Endodermal cell (in vitro differentiated cells): ENCODE measurements at regions not wholly inside any gene's neighbourhood (a gene's known extent, or its start where the extent isn't known, plus 50 kb on each side); places are given as distances from the start of the nearest gene placed in this dataset.

Source experiments
- DNase-seq: peaks from one replicate; pipeline ENCODE4 v3.0.0-alpha.2; 2017
- H3K27ac ChIP-seq: 2 replicates; pipeline ENCODE4 v1.5.1; 2013; ENCODE audit warnings: mild to moderate bottlenecking, low read depth, low read length, moderate library complexity
- H3K27me3 ChIP-seq: 2 replicates; pipeline ENCODE4 v1.6.1; 2013; ENCODE audit warnings: mild to moderate bottlenecking, low read length, moderate library complexity; ENCODE audit not compliant: insufficient read depth, control insufficient read depth, poor library complexity, severe bottlenecking
- H3K36me3 ChIP-seq: 2 replicates; pipeline ENCODE4 v1.7.0; 2013; ENCODE audit warnings: mild to moderate bottlenecking, low read length, moderate library complexity; ENCODE audit not compliant: control insufficient read depth, insufficient read depth
- H3K4me1 ChIP-seq: one replicate; pipeline ENCODE4 v1.7.0; 2013; ENCODE audit warnings: low read length; ENCODE audit not compliant: control insufficient read depth, insufficient read depth
- H3K4me3 ChIP-seq: 2 replicates; pipeline ENCODE4 v1.5.1; 2013; ENCODE audit warnings: mild to moderate bottlenecking, low read length, moderate library complexity
- H3K9ac ChIP-seq: 2 replicates; pipeline ENCODE4 v1.6.1; 2013; ENCODE audit warnings: mild to moderate bottlenecking, low read length, moderate library complexity; ENCODE audit not compliant: poor library complexity, severe bottlenecking; ENCODE audit errors: extremely low read depth
- H3K9me3 ChIP-seq: 2 replicates; pipeline ENCODE4 v1.6.1; 2013; ENCODE audit warnings: mild to moderate bottlenecking, low read length, moderate library complexity; ENCODE audit not compliant: control insufficient read depth
- H3K27ac Mint-ChIP-seq: 2 replicates; pipeline ENCODE4 v1.8.0; 2020; ENCODE audit warnings: mixed read lengths
- H3K27me3 Mint-ChIP-seq: 2 replicates; pipeline ENCODE4 v1.8.0; 2021; ENCODE audit warnings: mild to moderate bottlenecking, mixed read lengths; ENCODE audit not compliant: insufficient read depth
- H3K36me3 Mint-ChIP-seq: 2 replicates; pipeline ENCODE4 v1.8.0; 2020; ENCODE audit warnings: low read depth, mixed read lengths
- H3K4me1 Mint-ChIP-seq: 2 replicates; pipeline ENCODE4 v1.8.0; 2020; ENCODE audit warnings: mixed read lengths
- H3K4me3 Mint-ChIP-seq: 2 replicates; pipeline ENCODE4 v1.8.0; 2020; ENCODE audit warnings: mild to moderate bottlenecking, moderate library complexity, mixed read lengths
- H3K9me3 Mint-ChIP-seq: 2 replicates; pipeline ENCODE4 v1.8.0; 2020; ENCODE audit warnings: mild to moderate bottlenecking, mixed read lengths
- CTCF ChIP-seq: fragments of 200-600 bp; sonication (generic); conservative IDR thresholded peaks from 2 replicates; pipeline ENCODE4 v1.5.0; 2021; ENCODE audit warnings: antibody characterized with exemption, mild to moderate bottlenecking
- WGBS, 2 experiments: methylation state at CpG; one replicate each; pipeline versions ENCODE4 v1.1.5 to v1.1.7; 2013; ENCODE audit warnings: missing lambda C conversion rate in 2 of 2, mixed read lengths in 1 of 2; ENCODE audit not compliant: insufficient coverage in 1 of 2, insufficient read length in 1 of 2; 5-methylcytosine and 5-hydroxymethylcytosine counted together

DNA sequence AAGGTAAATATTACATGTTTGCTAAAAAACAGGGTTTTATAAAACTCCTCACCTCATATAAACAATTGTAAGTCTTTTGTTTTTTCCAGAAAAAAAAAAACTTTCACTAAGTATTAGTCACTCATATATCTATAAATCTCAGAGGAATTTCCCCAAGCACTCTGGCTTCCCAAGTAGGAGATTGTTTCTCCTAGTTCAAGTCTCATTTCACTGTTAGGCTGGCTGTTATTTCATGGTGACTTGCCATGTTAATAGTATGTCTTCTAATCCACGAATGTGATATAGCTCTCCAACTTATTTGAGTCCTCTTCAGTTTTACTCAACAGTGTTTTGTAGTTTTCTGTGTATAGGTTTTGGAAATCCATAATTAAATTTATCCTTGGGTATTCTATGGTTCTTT is 61.6 kb downstream of the CAPZA3 start:
- WGBS, 2 experiments = 100% methylated on average over 1 of the region's 1 CpG; no CpG with 5 or more reads in 1 of the 2 experiments
- Mint-ChIP-seq H3K36me3 (no peaks in the 10 kb centered on the region), H3K27me3 (no peaks in the 10 kb centered on the region), H3K4me1 (peaks cover 9% of the 10 kb centered on the region), H3K4me3 (no peak overlapping the region), H3K9me3 (peaks cover 2% of the 10 kb centered on the region), H3K27ac (no peak overlapping the region)
- Histone ChIP-seq H3K9ac (no peak overlapping the region), H3K4me3 (no peak overlapping the region), H3K27me3 (no peaks in the 10 kb centered on the region), H3K27ac (no peak overlapping the region), H3K4me1 (no peaks in the 10 kb centered on the region), H3K9me3 (no peaks in the 10 kb centered on the region), H3K36me3 (no peaks in the 10 kb centered on the region)
- no peak for DNase-seq
- TF ChIP-seq CTCF = no peak

- no peak overlapping the region for H3K27ac Mint-ChIP-seq
- H3K9me3 ChIP-seq = no peaks in the 10 kb centered on the region
- H3K36me3 Mint-ChIP-seq = no peaks in the 10 kb centered on the region
- DNase-seq = peak; percentile 77
- no peak overlapping the region for H3K9ac ChIP-seq
- 80 to 82% methylated on average over 7 to 10 of the region's 10 CpGs for WGBS, 2 experiments
- no peak overlapping the region for H3K4me3 Mint-ChIP-seq
- no peaks in the 10 kb centered on the region for H3K4me1 ChIP-seq
- peaks cover 5% of the 10 kb centered on the region for H3K4me1 Mint-ChIP-seq
- H3K27ac ChIP-seq = no peak overlapping the region
- H3K36me3 ChIP-seq = no peaks in the 10 kb centered on the region
- TF ChIP-seq CTCF = peak; percentile 95
- no peaks in the 10 kb centered on the region for H3K27me3 Mint-ChIP-seq
- H3K27me3 ChIP-seq = no peaks in the 10 kb centered on the region
- H3K4me3 ChIP-seq = no peak overlapping the region
- H3K9me3 Mint-ChIP-seq = peaks cover 1% of the 10 kb centered on the region
Measured at GRCh38 chr12:18805516-18806248, 67.8 kb downstream of the CAPZA3 start.

GRCh38 chr12:18807714-18808113 is 69.8 kb downstream of the CAPZA3 start:
- Mint-ChIP-seq H3K4me3 (no peak overlapping the region), H3K4me1 (peaks cover 5% of the 10 kb centered on the region), H3K36me3 (no peaks in the 10 kb centered on the region), H3K9me3 (peaks cover 1% of the 10 kb centered on the region), H3K27ac (no peak overlapping the region), H3K27me3 (no peaks in the 10 kb centered on the region)
- H3K27ac ChIP-seq = no peak overlapping the region
- no peaks in the 10 kb centered on the region for H3K27me3 ChIP-seq
- DNase-seq = no peak
- no peak overlapping the region for H3K4me3 ChIP-seq
- no peak for TF ChIP-seq CTCF
- H3K36me3 ChIP-seq = no peaks in the 10 kb centered on the region
- no peak overlapping the region for H3K9ac ChIP-seq
- no peaks in the 10 kb centered on the region for H3K9me3 ChIP-seq
- H3K4me1 ChIP-seq = no peaks in the 10 kb centered on the region
- WGBS, 2 experiments = 95% methylated on average over 2 of the region's 3 CpGs; no CpG with 5 or more reads in 1 of the 2 experiments
